HG03175 (cell line): ENCODE measurements at regions not wholly inside any gene's neighbourhood (a gene's known extent, or its start where the extent isn't known, plus 50 kb on each side); places are given as distances from the start of the nearest gene placed in this dataset.
A peak's percentile ranks its signal among the peaks of the same experiment; 100 is the strongest.
"Not testable (repeated sequence)": the region's sequence is repeated elsewhere in the genome, so short reads cannot be mapped to it uniquely, and the experiment has no call there.

Source experiments
- ATAC-seq: cut with Tn5 transposase; IDR thresholded peaks from one replicate; pipeline ENCODE4 v1.9.1; 2021; ENCODE audit warnings: mild to moderate bottlenecking, moderate library complexity; ENCODE audit not compliant: unreplicated experiment

GRCh38 chr2:198917926-198918720 lies 539.6 kb downstream of the SATB2 start:
- ATAC-seq: no peak

GRCh38 chr2:198917275-198917674 lies 540.5 kb downstream of the SATB2 start:
- ATAC-seq: no peak

- no peak for ATAC-seq
Observed at GRCh38 chr2:198916548-198917080, 541.1 kb downstream of the SATB2 start.

- peak; percentile 99 for ATAC-seq
Observed at GRCh38 chr2:198913394-198914152, 544.2 kb downstream of the SATB2 start.

GRCh38 chr2:198909525-198910267 lies 548.0 kb downstream of the SATB2 start:
- no peak for ATAC-seq

GRCh38 chr2:198905881-198906612 lies 551.7 kb downstream of the SATB2 start:
- no peak for ATAC-seq

GRCh38 chr2:198901894-198902293 lies 555.8 kb downstream of the SATB2 start:
- ATAC-seq: no peak

GRCh38 chr2:198900141-198900540 lies 557.6 kb downstream of the SATB2 start:
- no peak for ATAC-seq

GRCh38 chr2:198890490-198890889 lies 567.2 kb downstream of the SATB2 start:
- ATAC-seq: peak; percentile 81

- no peak for ATAC-seq
Observed at GRCh38 chr2:198883604-198884003, 574.1 kb downstream of the SATB2 start.

GRCh38 chr2:198880986-198881385 lies 576.8 kb downstream of the SATB2 start:
- no peak for ATAC-seq

GRCh38 chr2:198880421-198880820 lies 577.3 kb downstream of the SATB2 start:
- no peak for ATAC-seq

GRCh38 chr2:198874472-198874858 lies 583.3 kb downstream of the SATB2 start:
- no peak for ATAC-seq

GRCh38 chr2:198873503-198874471 lies 584.0 kb downstream of the SATB2 start:
- ATAC-seq: no peak

GRCh38 chr2:198863655-198864054 lies 594.1 kb downstream of the SATB2 start:
- no peak for ATAC-seq

GRCh38 chr2:198861080-198861479 lies 596.7 kb downstream of the SATB2 start:
- ATAC-seq: no peak

- no peak for ATAC-seq
Observed at GRCh38 chr2:198857246-198857645, 600.5 kb downstream of the SATB2 start.

- ATAC-seq: not testable (repeated sequence)
Observed at GRCh38 chr2:198855746-198856145, 602.0 kb downstream of the SATB2 start.

- no peak for ATAC-seq
Observed at GRCh38 chr2:198852248-198852647, 605.5 kb downstream of the SATB2 start.
